ENCODE measurements at regions not wholly inside any gene's neighbourhood (a gene's known extent, or its start where the extent isn't known, plus 50 kb on each side); places are given as distances from the start of the nearest gene placed in this dataset.

DNA sequence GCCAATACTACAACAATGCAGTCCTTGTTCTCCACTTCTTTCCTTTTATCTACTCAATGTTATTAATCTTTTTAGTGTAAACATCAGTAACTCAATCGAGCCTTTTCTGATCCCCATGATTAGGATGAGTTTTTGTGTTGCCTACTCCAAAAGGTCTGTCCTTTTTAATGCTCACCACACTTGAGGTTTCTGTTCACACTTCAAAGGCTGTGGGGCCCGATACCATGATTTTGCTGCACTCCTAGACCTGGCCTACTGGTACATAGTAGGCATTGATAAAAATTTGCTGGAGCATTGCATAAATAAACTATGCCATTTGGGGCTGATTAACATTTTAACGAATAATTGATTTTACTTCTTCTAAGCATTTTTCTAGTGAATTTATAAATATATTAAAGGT is 125.4 kb upstream of the KLF12 start:
- Mint-ChIP-seq H3K4me3 (no peak overlapping the region), H3K9me3 (peaks cover 14% of the 10 kb centered on the region), H3K27me3 (ENCODE audit: low read depth) (no peaks in the 10 kb centered on the region), H3K27ac (no peak overlapping the region), H3K4me1 (peaks cover 7% of the 10 kb centered on the region), H3K36me3 (peaks cover 8% of the 10 kb centered on the region)
- DNase-seq (ENCODE audit: low spot score in 2 of 2, unreplicated experiment in 2 of 2) = no peak
- no peak for TF ChIP-seq CTCF (IDR thresholded peaks at IDR 0.05; ENCODE audit: unreplicated experiment)

GRCh38 chr13:74258961-74259360 is 124.8 kb upstream of the KLF12 start:
- TF ChIP-seq CTCF (IDR thresholded peaks at IDR 0.05; ENCODE audit: unreplicated experiment) = no peak
- H3K27ac Mint-ChIP-seq = no peak overlapping the region
- H3K9me3 Mint-ChIP-seq = peaks cover 10% of the 10 kb centered on the region

DNA sequence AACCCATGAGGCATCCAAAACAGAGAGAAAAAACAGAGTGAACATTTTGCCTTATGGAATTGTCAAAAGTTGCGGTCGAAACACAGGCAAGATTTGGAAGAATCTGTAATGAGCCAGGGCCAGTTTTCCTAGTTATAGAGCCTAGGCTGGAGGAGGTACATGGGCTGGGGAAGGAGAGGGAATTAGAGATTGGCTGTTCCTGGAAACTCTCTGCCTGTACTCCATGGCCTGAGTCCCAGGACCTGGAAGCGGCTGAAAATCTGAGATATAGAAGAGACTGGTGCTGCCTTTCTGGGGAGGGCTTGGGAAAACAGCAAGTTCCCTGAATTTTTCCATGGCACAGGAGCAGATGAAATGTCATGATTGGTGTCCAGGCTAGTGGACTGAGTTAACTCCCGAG is 122.8 kb upstream of the KLF12 start:
- Mint-ChIP-seq H3K36me3 (no peaks in the 10 kb centered on the region), H3K9me3 (peaks cover 1% of the 10 kb centered on the region), H3K27ac (no peak overlapping the region), H3K4me1 (peaks cover 10% of the 10 kb centered on the region), H3K27me3 (ENCODE audit: low read depth) (no peaks in the 10 kb centered on the region), H3K4me3 (no peak overlapping the region)
- no peak for DNase-seq (ENCODE audit: low spot score in 2 of 2, unreplicated experiment in 2 of 2)
- no peak for TF ChIP-seq CTCF (IDR thresholded peaks at IDR 0.05; ENCODE audit: unreplicated experiment)

More at GRCh38 chr13:74258961-74259360, 124.8 kb upstream of the KLF12 start:
- peaks cover 4% of the 10 kb centered on the region for H3K36me3 Mint-ChIP-seq
- H3K4me1 Mint-ChIP-seq = peaks cover 7% of the 10 kb centered on the region
- no peak for DNase-seq (ENCODE audit: low spot score in 2 of 2, unreplicated experiment in 2 of 2)
- no peaks in the 10 kb centered on the region for H3K27me3 Mint-ChIP-seq (ENCODE audit: low read depth)
- no peak overlapping the region for H3K4me3 Mint-ChIP-seq

GRCh38 chr13:74253161-74253560 is 119.0 kb upstream of the KLF12 start:
- H3K27ac Mint-ChIP-seq = no peak overlapping the region
- no peak for DNase-seq (ENCODE audit: low spot score in 2 of 2, unreplicated experiment in 2 of 2)
- no peak overlapping the region for H3K4me3 Mint-ChIP-seq
- H3K27me3 Mint-ChIP-seq (ENCODE audit: low read depth) = no peaks in the 10 kb centered on the region
- H3K9me3 Mint-ChIP-seq = peaks cover 18% of the 10 kb centered on the region
- peaks cover 7% of the 10 kb centered on the region for H3K4me1 Mint-ChIP-seq
- H3K36me3 Mint-ChIP-seq = peaks cover 3% of the 10 kb centered on the region
- no peak for TF ChIP-seq CTCF (IDR thresholded peaks at IDR 0.05; ENCODE audit: unreplicated experiment)

DNA sequence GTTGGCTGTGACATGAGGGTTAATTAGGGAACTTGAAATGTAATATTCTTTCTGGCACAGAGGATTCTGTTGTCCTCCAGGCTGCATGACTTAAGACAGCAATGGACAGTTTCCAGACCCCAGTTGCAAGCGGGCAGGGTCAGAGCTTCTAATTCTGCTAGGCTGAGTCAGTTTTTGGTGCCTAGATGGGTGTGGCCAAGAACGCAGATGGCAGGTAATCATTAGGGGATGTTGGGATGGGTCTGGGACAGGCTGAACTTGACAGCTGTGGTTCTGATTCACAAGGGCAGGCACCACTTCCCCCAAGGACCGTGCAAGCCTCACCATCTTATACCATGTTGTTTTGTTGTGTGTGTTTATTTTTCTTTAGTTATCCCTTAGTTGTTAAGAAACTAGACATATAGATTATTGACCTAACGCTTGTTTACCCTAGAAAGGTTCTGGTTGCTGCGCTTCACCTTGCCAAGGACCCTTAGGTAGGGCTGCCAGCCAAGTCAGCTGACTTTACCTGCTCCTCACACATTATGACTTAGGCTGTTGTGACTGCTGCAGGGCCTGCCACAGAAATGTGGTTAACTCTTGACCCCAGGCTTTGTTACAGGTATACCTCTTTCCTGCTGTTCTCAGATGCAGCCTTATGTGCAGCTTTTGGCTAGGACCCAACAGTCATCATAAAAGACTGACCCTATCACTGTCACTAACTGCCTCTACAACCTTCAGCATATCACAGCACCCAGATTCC is 117.7 kb upstream of the KLF12 start:
- H3K4me3 Mint-ChIP-seq = no peak overlapping the region
- H3K9me3 Mint-ChIP-seq = peaks cover 22% of the 10 kb centered on the region
- DNase-seq (ENCODE audit: low spot score in 2 of 2, unreplicated experiment in 2 of 2) = no peak
- H3K27ac Mint-ChIP-seq = no peak overlapping the region
- peaks cover 3% of the 10 kb centered on the region for H3K36me3 Mint-ChIP-seq
- TF ChIP-seq CTCF (IDR thresholded peaks at IDR 0.05; ENCODE audit: unreplicated experiment) = no peak
- no peaks in the 10 kb centered on the region for H3K27me3 Mint-ChIP-seq (ENCODE audit: low read depth)
- peaks cover 3% of the 10 kb centered on the region for H3K4me1 Mint-ChIP-seq
